Common myeloid progenitor, CD34-positive (primary cell): ENCODE measurements at regions not wholly inside any gene's neighbourhood (a gene's known extent, or its start where the extent isn't known, plus 50 kb on each side); places are given as distances from the start of the nearest gene placed in this dataset.

Experiments
- CTCF ChIA-PET: fragments of 350-600 bp; sonication (Branson Sonifier 250); formaldehyde crosslinking; loops from one replicate; lab custom pipeline; 2021; ENCODE audit warnings: antibody characterized with exemption; lab: Charles Lee
- POLR2A ChIA-PET: fragments of 350-600 bp; sonication (Branson Sonifier 250); formaldehyde crosslinking; loops from one replicate; lab custom pipeline; 2021; ENCODE audit warnings: antibody characterized with exemption; lab: Charles Lee
- DNase-seq, 3 donors: peaks; one replicate each; pipeline versions ENCODE4 v3.0.0 to v3.0.0-alpha.2; 2013
- H3K27ac ChIP-seq, 2 experiments: 1 replicate in 1 of 2; 2 replicates in 1 of 2; pipeline ENCODE4 v1.7.0; 2013; ENCODE audit warnings: inconsistent platforms in 2 of 2, low read length in 2 of 2, mild to moderate bottlenecking in 2 of 2, low read depth in 1 of 2, moderate library complexity in 1 of 2; ENCODE audit not compliant: severe bottlenecking in 2 of 2, insufficient read depth in 1 of 2, poor library complexity in 1 of 2
- H3K27me3 ChIP-seq, 5 experiments: replicated peaks in 2 of 5; 1 replicate in 3 of 5; 2 replicates in 2 of 5; pipeline versions ENCODE4 v1.6.1 to v1.7.0; 2013; ENCODE audit warnings: low read length in 4 of 5, mild to moderate bottlenecking in 2 of 5, moderate library complexity in 2 of 5, inconsistent platforms in 1 of 5; ENCODE audit not compliant: insufficient read depth in 5 of 5, control insufficient read depth in 4 of 5
- H3K36me3 ChIP-seq, 4 experiments: 1 replicate in 2 of 4; 2 replicates in 2 of 4; pipeline versions ENCODE4 v1.6.1 to v1.7.0; 2013; ENCODE audit warnings: low read length in 3 of 4, control low read depth in 1 of 4, mild to moderate bottlenecking in 1 of 4; ENCODE audit not compliant: control insufficient read depth in 4 of 4, insufficient read depth in 4 of 4
- H3K4me1 ChIP-seq, 4 experiments: 1 replicate in 3 of 4; 2 replicates in 1 of 4; pipeline versions ENCODE4 v1.6.1 to v1.7.1; 2013; ENCODE audit warnings: low read length in 3 of 4, mild to moderate bottlenecking in 3 of 4, control low read depth in 1 of 4, inconsistent platforms in 1 of 4, moderate library complexity in 1 of 4; ENCODE audit not compliant: control insufficient read depth in 4 of 4, insufficient read depth in 4 of 4; ENCODE audit errors: control extremely low read depth in 1 of 4
- H3K4me3 ChIP-seq, 7 experiments: 1 replicate in 4 of 7; 2 replicates in 3 of 7; pipeline versions ENCODE4 v1.5.1 to v1.7.0; 2013; ENCODE audit warnings: mild to moderate bottlenecking in 7 of 7, low read length in 6 of 7, moderate library complexity in 6 of 7, inconsistent platforms in 2 of 7, low read depth in 2 of 7, control low read depth in 1 of 7; ENCODE audit not compliant: insufficient read depth in 4 of 7, control insufficient read depth in 1 of 7; ENCODE audit errors: extremely low read depth in 1 of 7
- H3K9me3 ChIP-seq, 5 experiments: 1 replicate in 4 of 5; 2 replicates in 1 of 5; pipeline versions ENCODE4 v1.6.1 to v1.7.1; 2013; ENCODE audit warnings: low read length in 4 of 5, mild to moderate bottlenecking in 2 of 5, inconsistent platforms in 1 of 5, low read depth in 1 of 5, moderate library complexity in 1 of 5; ENCODE audit not compliant: control insufficient read depth in 4 of 5, insufficient read depth in 2 of 5; ENCODE audit errors: control extremely low read depth in 1 of 5
- WGBS: methylation state at CpG from one replicate; pipeline ENCODE4 v1.1.5; 2013; ENCODE audit not compliant: insufficient coverage; 5-methylcytosine and 5-hydroxymethylcytosine counted together

DNA sequence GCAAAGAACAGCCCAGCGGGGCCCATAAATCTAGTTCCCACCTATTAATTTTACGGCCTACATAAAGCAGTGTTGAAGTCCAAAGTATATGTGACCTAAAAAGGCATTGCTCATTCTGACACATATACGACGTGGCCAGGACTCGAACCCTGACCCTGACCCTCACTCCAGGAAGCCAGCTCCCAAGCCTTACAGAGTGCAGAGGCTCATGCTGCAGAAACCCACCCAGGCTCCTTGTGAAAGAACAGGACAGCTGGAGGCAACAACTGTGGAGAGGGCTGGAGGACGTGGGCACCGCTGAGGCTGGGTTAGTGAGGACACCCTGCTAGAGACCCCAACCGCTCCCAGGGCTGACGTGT is 221.6 kb downstream of the CYP26B1 start:
- CTCF ChIA-PET: interaction anchor here (1.3 to 6.1 kb wide), 2 partner anchors 10 to 655 kb away, joined by 4 to 29 read pairs; no protein-coding TSS in a partner anchor
- H3K27ac ChIP-seq: no peak overlapping the region
- no peaks in the 10 kb centered on the region for H3K27me3 ChIP-seq
- H3K36me3 ChIP-seq: no peaks in the 10 kb centered on the region
- 91% methylated on average over 6 of the region's 9 CpGs for WGBS
- POLR2A ChIA-PET: no interaction called here
- H3K4me1 ChIP-seq: no peaks in the 10 kb centered on the region
- DNase-seq: no peak
- no peak overlapping the region for H3K4me3 ChIP-seq
- no peaks in the 10 kb centered on the region for H3K9me3 ChIP-seq

GRCh38 chr2:71925268-71926088 is 222.2 kb downstream of the CYP26B1 start:
- no peak for DNase-seq
- POLR2A ChIA-PET: no interaction called here
- H3K27ac ChIP-seq: no peak overlapping the region
- CTCF ChIA-PET: interaction anchor here (0.7 to 6.1 kb wide), 6 partner anchors 10 to 655 kb away, joined by 3 to 48 read pairs (median 14); no protein-coding TSS in a partner anchor
- H3K9me3 ChIP-seq: no peaks in the 10 kb centered on the region
- WGBS: 95% methylated on average over 11 of the region's 14 CpGs
- H3K27me3 ChIP-seq: no peaks in the 10 kb centered on the region
- no peaks in the 10 kb centered on the region for H3K4me1 ChIP-seq
- H3K36me3 ChIP-seq: no peaks in the 10 kb centered on the region
- no peak overlapping the region for H3K4me3 ChIP-seq

GRCh38 chr2:71923887-71924533 is 223.7 kb downstream of the CYP26B1 start:
- POLR2A ChIA-PET: no interaction called here
- Histone ChIP-seq H3K4me1 (no peaks in the 10 kb centered on the region), H3K4me3 (no peak overlapping the region), H3K9me3 (no peaks in the 10 kb centered on the region), H3K27ac (no peak overlapping the region), H3K36me3 (no peaks in the 10 kb centered on the region), H3K27me3 (no peaks in the 10 kb centered on the region)
- CTCF ChIA-PET: interaction anchor here (0.6 to 6.1 kb wide), 19 partner anchors 12 to 822 kb away, joined by 3 to 48 read pairs (median 3); no protein-coding TSS in a partner anchor
- WGBS: 87% methylated on average over 2 of the region's 7 CpGs
- DNase-seq: peak; percentile 52 to 76 (median 70)

GRCh38 chr2:71923143-71923525 is 224.5 kb downstream of the CYP26B1 start:
- no peaks in the 10 kb centered on the region for H3K4me1 ChIP-seq

DNA sequence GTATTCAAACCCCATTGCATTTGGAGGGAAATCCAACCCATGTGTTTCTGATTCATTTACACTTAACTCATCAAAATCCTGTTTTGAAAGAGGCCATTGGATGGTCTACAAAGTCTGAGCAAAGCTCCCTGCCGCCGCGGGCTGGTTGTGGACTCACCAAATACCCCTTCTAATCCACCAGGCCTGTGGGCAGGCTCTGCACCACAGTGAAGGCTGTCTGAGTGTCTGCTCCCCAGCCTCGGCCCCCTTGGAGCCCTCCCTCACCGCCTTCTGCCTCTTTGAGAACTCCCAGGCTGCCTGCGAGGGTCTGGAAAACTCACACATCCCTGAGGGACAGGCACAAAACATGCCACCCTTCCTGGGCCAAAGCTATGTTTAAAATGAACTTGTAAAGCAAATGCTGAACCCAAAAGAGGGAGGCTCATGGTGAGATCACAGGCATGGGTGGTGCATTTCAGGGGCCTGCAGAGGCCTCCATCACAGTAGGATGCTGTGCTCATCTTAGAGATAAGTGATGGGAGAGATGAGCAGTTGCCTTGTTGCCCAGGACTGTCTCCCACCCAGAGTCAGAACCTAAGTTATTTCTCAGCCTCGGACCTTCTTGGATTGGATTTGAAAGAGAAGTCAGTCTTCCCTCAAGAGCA is 225.0 kb downstream of the CYP26B1 start:
- DNase-seq: no peak
- no peaks in the 10 kb centered on the region for H3K27me3 ChIP-seq
- H3K9me3 ChIP-seq: peaks cover 0 to 9% (median 3%) of the 10 kb centered on the region in 5 experiments
- no peaks in the 10 kb centered on the region for H3K4me1 ChIP-seq
- no peaks in the 10 kb centered on the region for H3K36me3 ChIP-seq
- POLR2A ChIA-PET: no interaction called here
- CTCF ChIA-PET: interaction anchor here (1.0 to 6.1 kb wide), 9 partner anchors 10 to 658 kb away, joined by 3 to 48 read pairs (median 3); no protein-coding TSS in a partner anchor
- 94% methylated on average over 7 of the region's 7 CpGs for WGBS
- no peak overlapping the region for H3K27ac ChIP-seq
- H3K4me3 ChIP-seq: no peak overlapping the region

More at GRCh38 chr2:71923143-71923525, 224.5 kb downstream of the CYP26B1 start:
- Histone ChIP-seq H3K4me3 (no peak overlapping the region), H3K9me3 (peaks cover 0 to 5% (median 0%) of the 10 kb centered on the region in 5 experiments), H3K27ac (no peak overlapping the region), H3K36me3 (no peaks in the 10 kb centered on the region), H3K27me3 (no peaks in the 10 kb centered on the region)
- ChIA-PET POLR2A (no interaction called here), CTCF (interaction anchor here (0.9 to 6.1 kb wide), 12 partner anchors 9 to 823 kb away, joined by 3 to 48 read pairs (median 4); no protein-coding TSS in a partner anchor)
- DNase-seq: no peak

GRCh38 chr2:71922091-71922490 is 225.6 kb downstream of the CYP26B1 start:
- 100% methylated on average over 2 of the region's 2 CpGs for WGBS

More at GRCh38 chr2:71922091-71922490, 225.6 kb downstream of the CYP26B1 start:
- Histone ChIP-seq H3K4me3 (no peak overlapping the region), H3K27ac (no peak overlapping the region), H3K4me1 (no peaks in the 10 kb centered on the region), H3K36me3 (no peaks in the 10 kb centered on the region), H3K27me3 (no peaks in the 10 kb centered on the region), H3K9me3 (peaks cover 0 to 10% (median 3%) of the 10 kb centered on the region in 5 experiments)
- CTCF ChIA-PET: interaction anchor here (1.3 to 6.1 kb wide), 4 partner anchors 14 to 658 kb away, joined by 3 to 48 read pairs (median 16); no protein-coding TSS in a partner anchor
- no peak for DNase-seq
- POLR2A ChIA-PET: no interaction called here
